HG03139 (cell line): ENCODE measurements at regions not wholly inside any gene's neighbourhood (a gene's known extent, or its start where the extent isn't known, plus 50 kb on each side); places are given as distances from the start of the nearest gene placed in this dataset.

ENCODE experiments used
- ATAC-seq: cut with Tn5 transposase; IDR thresholded peaks from one replicate; pipeline ENCODE4 v1.9.1; 2021; ENCODE audit not compliant: unreplicated experiment

GRCh38 chr3:46114323-46114988, 87.2 kb upstream of the XCR1 start:
- ATAC-seq, result no peak

GRCh38 chr3:46113608-46114007, 86.3 kb upstream of the XCR1 start:
- no peak for ATAC-seq

GRCh38 chr3:46112984-46113383, 85.7 kb upstream of the XCR1 start:
- no peak for ATAC-seq

- no peak for ATAC-seq
Measured at GRCh38 chr3:46112296-46112695, 85.0 kb upstream of the XCR1 start.

- ATAC-seq, result peak; percentile 71
Measured at GRCh38 chr3:46110701-46111493, 83.6 kb upstream of the XCR1 start.

- no peak for ATAC-seq
Measured at GRCh38 chr3:46107682-46108081, 80.4 kb upstream of the XCR1 start.

GRCh38 chr3:46105306-46105919, 78.1 kb upstream of the XCR1 start:
- ATAC-seq, result no peak

GRCh38 chr3:46104706-46105105, 77.4 kb upstream of the XCR1 start:
- ATAC-seq, result no peak

- ATAC-seq, result no peak
Measured at GRCh38 chr3:46102780-46103130, 75.5 kb upstream of the XCR1 start.

- no peak for ATAC-seq
Measured at GRCh38 chr3:46102059-46102779, 74.9 kb upstream of the XCR1 start.

- ATAC-seq, result no peak
Measured at GRCh38 chr3:46100812-46101211, 73.5 kb upstream of the XCR1 start.

GRCh38 chr3:46098319-46098761, 71.1 kb upstream of the XCR1 start:
- ATAC-seq, result peak; percentile 34

- ATAC-seq, result peak; percentile 20
Measured at GRCh38 chr3:46097691-46098241, 70.5 kb upstream of the XCR1 start.

GRCh38 chr3:46096781-46097180, 69.5 kb upstream of the XCR1 start:
- no peak for ATAC-seq

GRCh38 chr3:46096336-46096735, 69.1 kb upstream of the XCR1 start:
- no peak for ATAC-seq

GRCh38 chr3:46095307-46095706, 68.0 kb upstream of the XCR1 start:
- ATAC-seq, result peak; percentile 42

GRCh38 chr3:46094506-46094905, 67.2 kb upstream of the XCR1 start:
- no peak for ATAC-seq

- no peak for ATAC-seq
Measured at GRCh38 chr3:46093966-46094365, 66.7 kb upstream of the XCR1 start.

- ATAC-seq, result no peak
Measured at GRCh38 chr3:46093327-46093942, 66.2 kb upstream of the XCR1 start.

- ATAC-seq, result no peak
Measured at GRCh38 chr3:46092702-46093080, 65.4 kb upstream of the XCR1 start.
